Ammon's horn (tissue), 1 donor: ENCODE measurements at regions not wholly inside any gene's neighbourhood (a gene's known extent, or its start where the extent isn't known, plus 50 kb on each side); places are given as distances from the start of the nearest gene placed in this dataset.
A peak's percentile ranks its signal among the peaks of the same experiment; 100 is the strongest.

Experiments used
- DNase-seq: peaks from one replicate; pipeline ENCODE4 v3.0.0-alpha.2; 2016; ENCODE audit warnings: low spot score

DNA sequence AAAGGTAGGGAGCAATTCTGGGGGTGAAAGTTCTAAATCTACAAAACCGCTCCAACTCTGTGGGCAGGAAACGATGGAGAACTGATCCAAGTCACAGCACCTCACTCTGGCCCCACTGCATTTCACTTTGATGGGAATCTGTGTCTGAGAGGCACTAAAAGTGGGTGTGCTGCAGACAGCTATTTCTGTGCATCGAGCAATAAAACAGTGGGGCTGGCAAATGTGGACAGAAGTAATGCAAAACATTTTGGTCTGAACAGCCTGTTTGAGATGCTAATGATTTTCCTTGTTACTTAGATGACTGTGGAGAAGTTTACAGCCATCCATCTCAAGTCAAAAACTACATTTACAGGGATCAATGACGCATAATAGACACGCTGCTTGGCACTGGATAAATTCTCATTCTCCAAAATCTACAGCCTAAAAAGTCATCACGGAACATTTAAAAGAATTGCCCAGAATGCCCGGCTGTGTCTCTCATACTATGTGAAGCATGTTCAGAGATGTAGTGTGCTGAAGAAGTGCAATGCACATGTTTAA is 1671.6 kb upstream of the TENM3 start:
- DNase-seq, result no peak

DNA sequence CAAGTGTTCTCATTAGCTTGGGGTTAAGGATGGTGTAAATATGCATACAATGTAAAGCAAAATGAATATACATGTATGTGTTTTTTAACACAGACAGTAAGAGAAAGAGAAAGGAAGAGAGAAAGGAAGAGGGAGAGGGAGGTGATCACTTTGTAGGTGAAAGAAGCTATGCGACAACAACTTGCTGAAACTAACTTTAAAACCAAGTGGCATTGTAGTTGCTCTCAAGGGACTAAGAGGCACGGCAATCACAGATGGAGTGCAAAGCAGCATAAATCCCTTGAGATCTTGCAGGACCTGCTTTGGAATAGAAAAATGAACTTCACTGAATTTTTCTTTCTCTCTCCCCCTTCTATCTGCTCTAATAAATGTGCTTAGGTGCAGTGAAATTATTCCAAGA is 1665.0 kb upstream of the TENM3 start:
- no peak for DNase-seq

DNA sequence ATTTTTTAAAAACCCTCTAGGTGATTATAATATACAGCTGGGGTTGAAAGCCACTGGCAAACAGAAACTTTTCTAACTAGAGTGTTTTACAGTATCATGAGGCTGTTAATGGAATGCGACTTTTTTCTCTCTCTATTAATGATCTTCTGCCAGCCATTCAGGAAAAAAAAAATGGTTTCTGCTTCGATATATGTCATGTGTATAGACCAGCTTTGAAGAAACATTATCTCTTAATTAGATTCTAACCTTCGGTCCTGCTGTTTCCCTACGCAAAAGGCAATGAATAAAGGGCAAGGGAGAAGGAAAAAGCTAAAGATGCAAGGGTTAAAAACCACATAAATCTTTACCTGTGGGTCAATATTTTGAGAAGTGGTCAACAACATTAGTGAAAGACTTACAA is 1662.1 kb upstream of the TENM3 start:
- DNase-seq, result no peak

DNA sequence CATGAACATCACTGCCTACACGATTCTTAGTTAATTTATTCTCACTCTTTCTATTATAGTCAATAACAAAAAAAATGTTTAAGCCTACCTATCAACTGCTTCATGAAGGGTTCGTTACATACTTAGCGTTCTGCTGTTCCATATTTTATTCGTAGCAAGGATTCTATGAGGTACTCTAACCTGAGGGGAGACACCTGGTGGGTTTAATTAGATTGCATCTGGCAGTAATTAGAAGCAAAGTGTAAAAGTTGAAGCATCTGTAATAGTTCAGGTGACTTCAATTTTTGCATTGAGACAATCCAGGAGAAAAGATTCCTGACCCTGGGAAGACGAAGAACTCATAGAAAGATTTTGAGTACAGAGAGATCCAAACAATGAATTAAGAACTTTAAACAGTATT is 1655.8 kb upstream of the TENM3 start:
- no peak for DNase-seq

DNA sequence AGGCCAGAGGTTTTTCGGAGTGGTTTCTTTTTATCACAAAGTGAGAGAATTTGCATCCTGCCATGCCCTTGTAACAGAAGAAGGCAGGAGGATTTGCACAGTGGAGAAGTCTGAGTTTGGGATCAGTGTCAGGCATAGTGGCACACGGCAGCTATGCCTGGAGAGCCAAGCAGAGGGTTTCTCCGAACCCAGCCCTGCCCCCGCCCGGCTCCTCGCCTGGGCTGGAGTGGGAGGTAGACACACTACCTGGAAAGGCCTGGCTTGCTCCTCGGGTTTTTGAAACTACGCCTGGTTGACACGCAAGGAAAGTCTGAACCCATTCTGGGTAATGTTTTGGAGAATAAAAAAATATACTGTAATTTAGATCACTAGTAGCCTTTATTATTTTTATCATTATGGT is 1653.6 kb upstream of the TENM3 start:
- no peak for DNase-seq

DNA sequence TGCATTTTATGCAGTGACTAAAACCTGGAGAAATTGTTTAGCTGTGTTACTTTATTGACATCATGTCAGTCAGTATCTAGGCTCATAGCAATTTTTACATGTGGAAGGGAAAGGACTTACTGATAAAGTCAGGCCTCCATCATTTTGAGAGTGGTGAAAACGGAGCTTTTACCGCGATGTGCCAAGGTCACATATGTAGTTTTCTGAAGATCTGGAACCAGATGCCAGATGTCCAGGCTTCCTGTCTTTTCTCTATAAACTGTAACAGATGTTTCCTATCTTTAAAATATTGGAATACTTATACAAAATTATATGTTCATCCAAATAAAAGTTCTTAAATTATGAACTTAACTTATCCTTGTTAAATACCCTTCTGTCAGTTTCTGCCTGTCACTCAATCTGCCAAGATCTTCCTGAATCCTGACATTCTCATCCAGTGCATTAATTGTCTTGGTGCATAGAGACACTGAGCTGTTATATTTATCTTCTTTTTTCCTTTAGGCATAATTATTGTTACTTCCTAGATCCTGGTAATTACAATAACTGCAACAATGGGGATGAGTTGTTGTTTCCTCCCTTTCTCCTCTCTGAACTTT is 1646.2 kb upstream of the TENM3 start:
- no peak for DNase-seq

DNA sequence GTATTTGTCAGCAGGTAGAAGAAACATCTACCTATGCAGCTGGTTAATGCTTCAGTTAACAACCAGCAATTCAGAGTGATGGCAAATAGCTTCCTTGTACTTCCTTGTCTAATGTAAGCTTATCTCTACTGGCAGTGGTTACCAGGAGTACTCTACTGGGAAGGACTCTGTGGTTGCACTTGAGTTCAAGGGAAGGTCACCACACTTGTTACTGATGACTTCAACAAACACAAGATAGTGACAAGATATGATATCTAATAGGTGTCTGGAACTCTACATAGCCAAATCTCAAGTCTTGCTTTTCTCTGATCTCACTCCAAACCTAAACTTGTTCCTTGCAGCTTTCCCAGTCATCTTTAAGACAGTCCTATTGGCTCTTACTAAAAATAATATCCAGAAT is 1644.9 kb upstream of the TENM3 start:
- no peak for DNase-seq

DNA sequence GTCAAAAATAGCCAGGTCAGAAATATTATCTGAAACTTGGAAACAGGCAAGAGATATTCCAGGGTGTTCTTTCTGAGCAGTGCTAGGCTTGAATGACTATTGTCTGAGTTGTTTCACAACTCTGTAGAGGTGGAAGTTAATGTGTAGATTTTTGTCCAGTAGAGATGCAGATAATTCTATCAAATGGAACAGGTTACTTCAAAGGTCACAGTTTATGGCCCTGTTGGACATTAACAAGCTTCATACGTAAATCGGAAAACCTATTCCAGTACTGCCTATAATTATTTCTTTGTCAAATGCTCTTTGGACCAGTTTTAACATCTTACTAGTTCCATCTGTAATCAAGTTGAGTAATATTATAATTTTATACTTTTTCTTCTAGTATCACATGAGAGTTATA is 1639.4 kb upstream of the TENM3 start:
- DNase-seq, result no peak

DNA sequence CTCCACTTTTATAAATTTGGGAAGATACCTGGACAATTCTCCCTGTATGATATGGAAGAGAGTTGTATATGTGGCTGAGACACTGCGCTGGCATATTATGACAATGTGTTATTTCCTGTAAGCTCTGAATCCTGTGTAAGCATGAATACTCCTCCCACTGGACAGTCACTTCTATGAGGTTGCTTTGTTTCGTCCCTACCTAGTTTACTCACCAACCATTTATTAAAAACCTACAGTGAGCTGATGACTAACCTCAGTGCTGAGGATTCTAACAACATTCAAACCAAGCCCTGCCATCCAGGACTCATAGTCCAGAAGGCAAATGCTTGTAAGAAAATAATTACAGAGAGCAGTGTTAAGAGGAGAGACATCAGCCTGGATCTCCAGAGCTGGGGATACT is 1632.9 kb upstream of the TENM3 start:
- no peak for DNase-seq

DNA sequence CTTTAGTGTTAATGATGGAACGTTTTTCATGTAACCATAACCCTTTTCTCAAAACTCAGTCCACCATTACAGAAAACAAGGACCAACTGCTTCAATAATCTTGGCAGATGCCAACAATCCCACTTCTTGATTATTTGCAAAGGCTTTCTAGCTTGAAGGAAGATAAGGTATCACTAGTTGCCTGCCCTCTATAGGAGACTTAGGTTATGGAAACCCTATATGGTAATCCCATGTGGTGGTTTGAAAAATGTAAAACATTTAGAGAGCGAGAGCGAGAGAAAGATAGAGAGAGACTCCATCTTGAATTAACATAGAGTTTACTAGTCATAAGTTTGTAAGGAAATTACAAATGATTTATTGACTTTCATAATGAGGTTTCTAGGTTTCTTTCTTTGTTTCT is 1627.5 kb upstream of the TENM3 start:
- DNase-seq, result no peak

DNA sequence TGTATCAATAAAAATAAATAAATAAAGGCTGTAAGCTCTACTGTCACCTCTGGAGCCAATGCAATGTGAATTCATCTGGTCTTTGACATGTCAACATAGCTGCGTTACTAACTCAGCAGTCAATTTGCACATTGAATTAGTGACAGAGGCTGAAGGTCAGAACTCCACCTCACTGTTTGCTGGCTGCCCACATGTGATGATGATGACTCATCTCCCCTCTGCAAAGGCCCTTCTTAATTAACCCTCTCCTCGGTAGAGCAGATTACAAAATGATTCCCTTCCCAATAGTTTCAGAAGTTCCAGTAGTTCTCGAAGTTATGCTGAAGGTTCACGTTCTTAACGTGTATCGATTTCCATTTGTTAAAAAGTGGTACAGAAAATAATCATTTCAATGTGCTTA is 1626.0 kb upstream of the TENM3 start:
- no peak for DNase-seq

DNA sequence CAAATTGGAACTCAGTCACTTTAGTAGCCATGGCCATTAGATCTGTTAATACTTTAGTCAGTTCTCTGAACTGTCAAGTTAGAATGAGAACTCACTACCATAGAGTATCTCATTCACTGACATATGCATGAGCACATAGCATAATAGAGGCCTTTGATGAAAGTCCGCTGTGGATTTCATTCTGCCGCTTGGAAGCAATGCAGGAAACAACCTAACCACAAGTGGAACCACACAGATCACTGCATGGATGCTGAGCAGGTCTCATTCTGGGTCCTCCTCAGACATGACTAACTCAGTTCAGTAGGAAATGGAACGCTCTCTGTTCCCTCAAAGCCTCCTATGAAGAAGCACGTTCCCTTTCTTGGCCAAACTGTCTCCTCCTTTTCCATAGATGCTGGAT is 1624.8 kb upstream of the TENM3 start:
- DNase-seq, result no peak

DNA sequence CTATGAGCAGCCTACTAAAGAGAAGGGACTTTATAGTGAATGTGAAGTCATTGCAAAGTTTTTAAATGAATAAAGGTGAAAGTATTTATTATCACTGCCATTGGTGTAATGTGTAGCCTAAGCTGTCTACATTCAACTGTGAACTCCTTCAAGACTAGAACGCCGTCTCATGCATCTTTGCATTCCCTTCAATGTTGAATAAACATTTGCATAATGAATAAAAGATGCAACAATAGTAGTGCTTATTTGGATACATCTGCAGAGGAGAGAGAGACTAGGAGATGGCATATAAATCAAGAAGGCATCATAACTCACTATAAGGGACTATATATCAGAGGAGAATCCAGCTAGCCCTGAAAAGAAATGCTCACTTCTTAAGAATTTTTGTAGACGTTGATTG is 1623.8 kb upstream of the TENM3 start:
- no peak for DNase-seq

DNA sequence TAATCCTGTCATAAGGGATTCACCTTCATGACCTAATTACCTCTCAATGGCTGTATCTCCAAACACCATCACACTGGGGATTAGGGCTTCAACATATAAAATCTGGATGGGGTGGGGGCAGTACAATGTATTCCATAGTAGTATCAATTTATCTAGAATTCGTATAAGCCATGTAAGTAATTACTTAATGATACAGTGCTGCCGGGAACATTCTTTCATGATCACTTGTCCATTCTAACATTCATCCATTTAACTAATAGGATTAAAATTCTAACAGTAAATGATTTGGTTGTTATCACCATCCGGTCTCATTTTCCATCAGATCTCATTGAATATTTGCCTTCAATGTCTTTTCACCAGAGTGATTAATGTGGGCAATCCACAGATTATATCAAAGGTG is 1620.9 kb upstream of the TENM3 start:
- DNase-seq, result no peak

DNA sequence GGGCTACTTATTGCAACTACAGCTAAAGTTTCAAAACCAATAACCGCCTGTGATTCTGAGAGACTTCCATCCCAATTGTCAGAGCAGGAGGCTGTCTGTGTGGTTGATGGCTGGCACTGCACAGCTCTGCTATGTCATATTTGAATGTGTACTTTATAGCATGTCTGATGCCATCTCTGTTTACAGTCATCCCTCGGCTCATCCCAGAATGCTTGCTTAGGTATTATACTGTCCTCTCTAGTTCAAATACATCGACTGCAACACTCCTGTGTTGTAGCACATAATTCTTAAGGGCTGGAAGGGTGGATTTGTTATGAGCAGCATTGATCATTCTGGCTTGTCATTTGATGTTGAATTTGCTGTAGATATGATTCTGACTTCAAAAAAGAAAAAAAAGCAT is 1617.5 kb upstream of the TENM3 start:
- no peak for DNase-seq

DNA sequence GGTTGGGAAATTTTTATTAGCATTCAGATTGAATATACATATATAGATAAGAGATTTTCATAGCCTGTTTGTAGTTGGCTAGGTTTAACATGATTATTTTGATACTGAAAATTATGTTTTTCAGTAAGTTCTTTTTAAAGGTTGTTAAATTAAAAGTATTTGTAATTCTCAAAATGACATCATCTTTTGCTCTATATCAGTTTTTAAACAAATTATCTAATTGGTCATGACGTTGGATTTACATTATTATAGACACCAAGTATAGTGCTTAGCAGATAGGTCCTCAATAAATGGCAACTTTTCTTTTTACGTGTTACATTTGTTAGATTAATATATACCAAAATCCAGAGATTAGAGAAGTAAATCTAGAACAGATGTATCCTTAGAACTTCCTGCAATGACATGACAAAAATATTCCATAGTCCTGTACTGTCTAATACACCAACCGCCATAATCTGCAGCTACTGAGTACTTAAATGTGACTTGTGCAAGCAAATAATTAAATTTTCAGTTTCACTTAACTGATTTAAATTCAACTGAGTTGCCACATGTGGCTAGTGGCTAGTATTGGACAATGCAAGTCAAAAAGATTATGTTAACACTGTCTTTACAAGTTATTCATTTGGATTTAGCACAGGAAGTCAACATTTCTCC is 1613.1 kb upstream of the TENM3 start:
- no peak for DNase-seq

DNA sequence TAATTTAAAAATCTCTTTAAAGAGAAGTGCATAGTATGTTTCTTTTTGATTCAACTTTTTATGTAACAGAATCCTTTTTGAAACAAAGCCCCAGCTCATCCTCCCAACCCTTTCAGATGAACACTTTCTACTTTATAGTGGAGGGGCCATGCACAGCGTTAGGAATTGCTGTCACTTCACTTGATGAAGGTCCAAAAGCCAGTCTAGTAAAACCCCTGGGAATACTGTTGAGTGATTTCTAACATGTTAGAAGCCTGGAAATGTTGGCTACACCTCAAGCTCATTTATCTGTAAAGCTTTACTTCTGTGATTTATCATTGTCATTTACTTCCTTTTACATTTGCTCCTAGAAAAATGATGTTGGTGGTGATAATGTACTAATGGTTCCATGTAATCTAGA is 1608.9 kb upstream of the TENM3 start:
- DNase-seq, result no peak

DNA sequence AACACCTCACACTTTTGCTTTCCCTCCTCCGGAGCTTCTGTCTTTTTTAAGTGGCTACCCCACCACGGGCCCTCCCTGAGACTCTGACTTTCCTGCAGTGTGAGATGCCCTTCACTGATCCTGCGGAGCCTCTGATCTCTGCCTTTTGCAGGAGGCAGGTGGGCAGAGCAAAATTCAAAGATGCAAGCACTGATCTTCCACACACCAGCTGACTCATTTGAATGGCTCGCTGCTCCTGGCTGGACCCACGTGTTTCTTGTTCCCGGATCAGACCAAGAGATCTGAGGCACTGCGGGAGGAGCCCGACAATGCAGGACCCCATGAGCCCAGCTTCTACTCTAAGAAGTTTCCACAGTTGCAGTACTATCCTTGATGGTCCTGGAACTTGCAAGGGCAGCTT is 1607.9 kb upstream of the TENM3 start:
- DNase-seq, result no peak

DNA sequence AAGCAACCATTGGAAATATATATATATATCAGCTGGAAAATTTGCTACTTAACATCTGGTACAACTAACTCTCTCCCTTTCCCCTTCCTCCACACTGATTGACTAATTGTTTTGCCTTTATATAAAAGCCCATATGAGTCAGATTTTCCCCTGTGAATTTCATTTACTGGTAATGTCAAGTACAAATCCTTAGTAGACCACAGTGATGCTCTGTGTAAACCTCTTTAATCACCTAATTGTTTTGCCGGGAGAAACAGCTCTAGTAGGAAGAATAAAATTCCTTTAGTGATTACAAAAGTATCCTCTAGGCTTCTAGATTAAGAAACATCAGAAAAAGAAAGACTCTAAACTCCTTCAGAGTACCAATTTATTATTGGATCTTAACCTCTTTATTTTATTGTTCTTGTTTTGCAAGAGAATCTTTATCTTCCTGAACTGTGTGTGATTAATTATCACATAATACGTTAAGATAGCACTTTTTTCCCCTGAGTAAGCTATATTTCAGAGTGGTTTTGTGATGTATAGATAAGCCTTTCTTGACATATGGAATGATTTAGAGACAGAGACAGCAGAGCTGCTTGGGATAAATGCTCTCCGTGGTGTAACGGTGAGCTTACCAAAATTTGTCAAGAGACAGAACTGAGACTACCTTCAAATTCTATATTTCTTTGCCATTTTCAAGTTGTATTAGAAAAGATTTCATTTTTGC is 1606.4 kb upstream of the TENM3 start:
- no peak for DNase-seq

DNA sequence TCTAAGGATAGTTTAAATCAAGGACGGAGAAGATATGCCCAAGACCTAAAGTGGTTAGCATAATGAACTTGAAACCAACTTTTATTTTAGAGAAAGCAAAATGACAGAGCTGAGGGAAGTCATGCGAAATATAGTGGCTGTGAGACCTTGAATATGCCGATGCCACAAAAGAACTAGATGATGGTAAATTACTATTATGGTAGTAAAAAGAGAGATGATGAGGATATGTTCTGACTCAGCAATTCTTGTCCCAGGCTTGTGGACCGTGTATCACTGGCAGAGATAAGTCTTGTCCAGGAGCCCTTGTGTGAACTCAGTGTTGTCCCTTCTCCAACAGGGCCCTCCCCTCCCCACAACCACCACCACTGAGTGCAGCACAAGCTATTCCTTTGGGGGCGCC is 1605.6 kb upstream of the TENM3 start:
- DNase-seq, result no peak

DNA sequence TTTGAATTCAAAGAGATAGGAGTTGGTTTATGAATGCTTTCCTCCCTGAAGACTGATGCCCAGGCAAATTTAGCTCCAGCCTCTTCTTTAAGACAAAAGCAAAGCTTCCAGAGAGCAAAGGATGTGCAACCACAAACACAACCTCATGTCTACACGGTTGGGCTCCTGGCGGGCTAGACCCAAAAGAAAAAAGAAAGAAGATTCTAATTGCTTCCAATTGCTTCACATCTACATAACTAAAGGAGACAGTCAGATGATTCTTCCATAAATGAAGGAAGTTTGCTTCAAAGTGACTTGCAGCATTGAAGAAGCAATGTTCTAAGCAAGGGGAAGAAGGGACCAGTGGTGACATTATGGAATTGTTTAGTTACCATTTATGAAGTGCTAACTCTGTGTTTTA is 1603.0 kb upstream of the TENM3 start:
- DNase-seq, result no peak

DNA sequence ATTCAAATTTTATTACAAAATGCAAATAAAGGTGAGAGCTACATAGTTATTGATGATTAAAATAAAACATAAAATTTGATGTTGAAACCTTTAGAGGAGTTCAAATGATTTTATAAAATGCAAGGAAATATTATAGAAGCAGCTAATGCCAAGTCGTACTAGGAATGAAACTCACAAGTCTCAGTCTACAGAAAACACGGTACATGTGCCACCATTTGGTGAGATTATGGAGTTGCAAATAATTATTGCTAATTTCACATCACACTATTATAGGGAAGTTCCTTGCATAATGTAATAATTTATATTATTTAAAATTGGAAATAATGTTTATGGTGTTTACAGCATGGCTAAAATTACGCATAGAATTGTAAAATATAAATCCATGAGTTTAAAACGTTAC is 1601.7 kb upstream of the TENM3 start:
- peak; percentile 13 for DNase-seq

DNA sequence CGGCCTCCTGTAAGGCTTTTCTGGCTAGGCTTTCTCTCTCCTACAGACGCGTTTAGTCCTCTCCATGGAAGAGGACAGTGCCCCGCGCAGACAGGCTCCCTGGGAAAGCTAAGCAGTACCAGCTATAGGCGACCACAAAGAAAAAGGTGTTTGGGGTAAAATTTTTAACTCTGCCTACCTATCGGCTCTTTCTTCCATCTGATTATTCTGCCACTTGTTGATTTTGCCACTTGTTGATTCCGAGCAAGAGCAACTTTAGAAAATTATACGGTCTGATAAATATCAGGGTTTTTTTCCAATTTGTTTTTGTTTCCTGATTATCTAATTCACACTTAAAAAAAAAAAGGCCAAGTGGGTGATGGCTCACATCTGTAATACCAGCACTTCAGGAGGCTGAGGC is 1600.5 kb upstream of the TENM3 start:
- no peak for DNase-seq

DNA sequence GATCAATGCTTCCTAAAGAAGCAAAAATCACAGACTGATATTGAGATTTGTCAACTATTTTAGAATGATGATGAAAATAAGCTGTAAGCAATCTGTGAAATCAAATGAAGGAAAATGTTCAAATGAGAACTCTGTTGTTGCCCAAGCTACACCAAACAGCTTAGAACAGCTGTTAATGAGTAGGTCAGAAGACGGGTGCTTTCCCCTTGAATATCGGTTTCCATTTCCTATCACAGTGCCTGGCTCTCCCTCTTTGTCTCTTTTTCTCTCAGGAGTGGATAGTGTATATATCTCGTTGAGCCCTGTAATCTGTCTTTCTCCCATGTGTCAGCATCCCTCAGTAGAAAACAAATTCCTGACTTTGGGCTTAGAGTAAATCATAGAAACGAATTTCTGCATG is 1592.9 kb upstream of the TENM3 start:
- no peak for DNase-seq
